ENCODE measurements at regions not wholly inside any gene's neighbourhood (a gene's known extent, or its start where the extent isn't known, plus 50 kb on each side); places are given as distances from the start of the nearest gene placed in this dataset.

- no peak for ATAC-seq
- Mint-ChIP-seq H3K27ac (no peak overlapping the region), H3K4me1 (0 out of 2 replicates have a peak, but pooled peaks cover 9% of the 10 kb centered on the region), H3K9me3 (peaks cover 22% of the 10 kb centered on the region), H3K27me3 (ENCODE audit: low read depth) (no peaks in the 10 kb centered on the region; the same call in 1 of the 2 replicates), H3K4me3 (no peak overlapping the region), H3K36me3 (peaks cover 3% of the 10 kb centered on the region)
- ChIA-PET CTCF (no interaction called here), POLR2A (no interaction called here)
- no peak for DNase-seq (ENCODE audit: low spot score)
- TF ChIP-seq NR2C2 (CRISPR knock-in tag; IDR thresholded peaks at IDR 0.05): 0 out of 2 replicates have a peak, but pooled peaks have one; percentile 16
- TF ChIP-seq NFATC4 (CRISPR knock-in tag; IDR thresholded peaks at IDR 0.05): no peak
- TF ChIP-seq, protein P1, sequence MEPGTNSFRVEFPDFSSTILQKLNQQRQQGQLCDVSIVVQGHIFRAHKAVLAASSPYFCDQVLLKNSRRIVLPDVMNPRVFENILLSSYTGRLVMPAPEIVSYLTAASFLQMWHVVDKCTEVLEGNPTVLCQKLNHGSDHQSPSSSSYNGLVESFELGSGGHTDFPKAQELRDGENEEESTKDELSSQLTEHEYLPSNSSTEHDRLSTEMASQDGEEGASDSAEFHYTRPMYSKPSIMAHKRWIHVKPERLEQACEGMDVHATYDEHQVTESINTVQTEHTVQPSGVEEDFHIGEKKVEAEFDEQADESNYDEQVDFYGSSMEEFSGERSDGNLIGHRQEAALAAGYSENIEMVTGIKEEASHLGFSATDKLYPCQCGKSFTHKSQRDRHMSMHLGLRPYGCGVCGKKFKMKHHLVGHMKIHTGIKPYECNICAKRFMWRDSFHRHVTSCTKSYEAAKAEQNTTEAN (CRISPR knock-in tag; IDR thresholded peaks at IDR 0.05): no peak
- TF ChIP-seq ELF4 (CRISPR knock-in tag; IDR thresholded peaks at IDR 0.05; ENCODE audit: low read depth): no peak
- TF ChIP-seq ATF1 (CRISPR knock-in tag; IDR thresholded peaks at IDR 0.05): no peak
- TF ChIP-seq ZNF416 (CRISPR knock-in tag; IDR thresholded peaks at IDR 0.05): no peak
- TF ChIP-seq GABPB1 (CRISPR knock-in tag; IDR thresholded peaks at IDR 0.05): no peak
- no peak for TF ChIP-seq IRF2 (CRISPR knock-in tag; IDR thresholded peaks at IDR 0.05; ENCODE audit: borderline replicate concordance, low read depth)
- peak; percentile 13; the same call in 1 of the 2 replicates for TF ChIP-seq ZNF121 (CRISPR knock-in tag; IDR thresholded peaks at IDR 0.05)
- no peak for TF ChIP-seq ESRRA (CRISPR knock-in tag; IDR thresholded peaks at IDR 0.05; ENCODE audit: borderline replicate concordance)
- no peak for TF ChIP-seq TCF7 (CRISPR knock-in tag; IDR thresholded peaks at IDR 0.05; ENCODE audit: low read depth)
- TF ChIP-seq MXD4 (CRISPR knock-in tag; IDR thresholded peaks at IDR 0.05; ENCODE audit: borderline replicate concordance): no peak
These were observed 475.0 kb downstream of the SOX5 start for GRCh38 chr12:23474438-23474976.
